Muscle layer of colon (tissue), 2 donors: ENCODE measurements at regions not wholly inside any gene's neighbourhood (a gene's known extent, or its start where the extent isn't known, plus 50 kb on each side); places are given as distances from the start of the nearest gene placed in this dataset.
A peak's percentile ranks its signal among the peaks of the same experiment; 100 is the strongest.

Experiments used
- H3K27ac ChIP-seq: one replicate; pipeline ENCODE4 v1.7.0; 2013; ENCODE audit warnings: low read depth, mild to moderate bottlenecking, low read length, moderate library complexity
- H3K27me3 ChIP-seq, 2 donors: one replicate each; pipeline ENCODE4 v1.7.0; 2013; ENCODE audit warnings: low read length in 2 of 2, mild to moderate bottlenecking in 2 of 2; ENCODE audit not compliant: insufficient read depth in 2 of 2, control insufficient read depth in 1 of 2
- H3K36me3 ChIP-seq: one replicate; pipeline ENCODE4 v1.7.0; 2013; ENCODE audit warnings: mild to moderate bottlenecking, low read length; ENCODE audit not compliant: insufficient read depth
- H3K4me1 ChIP-seq: one replicate; pipeline ENCODE4 v1.7.0; 2013; ENCODE audit warnings: mild to moderate bottlenecking, low read length; ENCODE audit not compliant: insufficient read depth
- H3K4me3 ChIP-seq, 2 donors: one replicate each; pipeline ENCODE4 v1.7.0; 2013; ENCODE audit warnings: low read length in 2 of 2, low read depth in 1 of 2, mild to moderate bottlenecking in 1 of 2, moderate library complexity in 1 of 2
- H3K9ac ChIP-seq: one replicate; pipeline ENCODE4 v1.7.0; 2013; ENCODE audit warnings: low read length
- H3K9me3 ChIP-seq: one replicate; pipeline ENCODE4 v1.7.0; 2013; ENCODE audit warnings: mild to moderate bottlenecking, low read length
- donor health status: abdominal sarcoma.
- donor health status: Adenocarcinoma of cecum.

DNA sequence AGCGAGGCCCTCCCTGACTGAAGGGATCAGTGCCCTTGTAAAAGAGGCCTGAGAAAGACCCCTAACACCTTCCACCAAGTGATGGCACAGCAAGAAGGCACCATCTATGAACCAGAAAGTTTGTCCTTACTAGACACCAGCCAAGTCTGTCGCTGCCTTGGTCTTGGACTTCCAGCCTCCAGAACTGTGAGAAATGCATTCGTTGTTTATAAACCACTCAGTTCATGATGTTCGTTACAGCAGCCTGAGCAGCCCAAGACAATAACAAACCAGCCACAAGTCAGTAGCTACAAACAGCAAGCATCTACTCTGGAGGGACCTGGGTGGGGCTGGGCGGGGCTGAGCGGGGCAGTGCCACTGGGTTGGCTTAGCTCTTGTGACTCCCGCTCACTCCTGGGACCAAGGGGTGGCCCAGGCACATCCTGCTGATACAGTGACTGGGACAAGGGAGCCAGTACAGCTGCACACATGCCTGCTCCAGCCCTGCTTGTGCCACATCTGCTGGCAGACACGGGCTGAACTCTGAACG is 234.9 kb downstream of the IRF8 start:
- no peak overlapping the region for H3K4me3 ChIP-seq

DNA sequence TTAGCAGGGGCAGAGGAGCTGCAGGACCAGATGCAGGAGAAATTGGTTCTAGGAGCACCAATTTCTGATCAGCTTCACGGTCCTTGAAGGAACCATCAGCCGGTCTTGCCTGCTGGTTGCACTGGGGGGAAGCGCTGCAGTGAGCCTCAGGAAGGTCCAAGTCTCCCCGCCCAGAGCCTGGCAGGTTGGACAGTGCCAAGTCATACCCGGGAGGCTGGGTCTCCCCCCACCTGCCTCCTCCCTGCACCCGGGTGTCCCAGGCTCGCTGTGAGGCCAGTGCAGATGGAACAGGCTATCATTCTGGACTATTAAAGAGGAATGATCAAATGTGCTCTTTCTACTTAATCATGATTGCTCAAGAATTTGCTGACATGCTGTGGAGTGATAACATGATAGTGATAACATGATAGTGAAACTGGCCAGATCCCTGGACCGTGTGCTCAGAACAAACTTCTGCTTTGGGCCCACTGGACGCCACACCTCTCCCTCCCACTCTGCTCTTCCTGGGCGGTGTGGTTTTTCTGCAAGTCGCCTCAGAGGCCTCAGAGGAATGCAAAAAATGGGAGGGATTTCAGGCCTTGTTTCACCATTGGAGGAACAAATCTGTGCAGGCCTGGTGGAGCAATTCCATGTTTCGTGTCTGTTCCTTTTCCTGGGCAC is 236.0 kb downstream of the IRF8 start:
- Histone ChIP-seq H3K9me3 (no peaks in the 10 kb centered on the region), H3K4me1 (no peaks in the 10 kb centered on the region), H3K9ac (no peak overlapping the region), H3K36me3 (no peaks in the 10 kb centered on the region), H3K4me3 (no peak overlapping the region), H3K27ac (no peak overlapping the region), H3K27me3 (no peaks in the 10 kb centered on the region)

More for the DNA sequence above, 234.9 kb downstream of the IRF8 start:
- no peaks in the 10 kb centered on the region for H3K9me3 ChIP-seq
- no peak overlapping the region for H3K27ac ChIP-seq
- H3K27me3 ChIP-seq = no peaks in the 10 kb centered on the region
- no peaks in the 10 kb centered on the region for H3K4me1 ChIP-seq
- no peak overlapping the region for H3K9ac ChIP-seq
- no peaks in the 10 kb centered on the region for H3K36me3 ChIP-seq

DNA sequence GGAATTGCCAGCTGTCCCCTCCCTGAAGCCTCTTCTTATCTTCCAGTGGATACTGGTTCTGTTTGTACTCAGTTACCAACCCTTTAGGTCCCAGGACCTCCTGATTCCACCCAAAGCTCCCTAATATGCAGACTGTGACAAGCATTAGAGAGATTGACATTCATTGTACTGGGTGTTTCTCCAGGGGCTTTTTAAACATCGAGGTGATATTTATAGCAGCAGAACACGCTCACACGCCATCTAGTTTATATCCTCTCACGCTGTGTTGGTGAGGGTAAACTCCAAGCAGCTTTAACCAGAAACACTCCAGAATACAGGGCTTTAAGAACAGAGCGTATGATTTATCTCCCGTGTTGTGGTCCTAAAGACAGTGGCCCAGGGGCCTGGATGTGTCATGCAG is 238.4 kb downstream of the IRF8 start:
- Histone ChIP-seq H3K9ac (no peak overlapping the region), H3K27ac (no peak overlapping the region)

DNA sequence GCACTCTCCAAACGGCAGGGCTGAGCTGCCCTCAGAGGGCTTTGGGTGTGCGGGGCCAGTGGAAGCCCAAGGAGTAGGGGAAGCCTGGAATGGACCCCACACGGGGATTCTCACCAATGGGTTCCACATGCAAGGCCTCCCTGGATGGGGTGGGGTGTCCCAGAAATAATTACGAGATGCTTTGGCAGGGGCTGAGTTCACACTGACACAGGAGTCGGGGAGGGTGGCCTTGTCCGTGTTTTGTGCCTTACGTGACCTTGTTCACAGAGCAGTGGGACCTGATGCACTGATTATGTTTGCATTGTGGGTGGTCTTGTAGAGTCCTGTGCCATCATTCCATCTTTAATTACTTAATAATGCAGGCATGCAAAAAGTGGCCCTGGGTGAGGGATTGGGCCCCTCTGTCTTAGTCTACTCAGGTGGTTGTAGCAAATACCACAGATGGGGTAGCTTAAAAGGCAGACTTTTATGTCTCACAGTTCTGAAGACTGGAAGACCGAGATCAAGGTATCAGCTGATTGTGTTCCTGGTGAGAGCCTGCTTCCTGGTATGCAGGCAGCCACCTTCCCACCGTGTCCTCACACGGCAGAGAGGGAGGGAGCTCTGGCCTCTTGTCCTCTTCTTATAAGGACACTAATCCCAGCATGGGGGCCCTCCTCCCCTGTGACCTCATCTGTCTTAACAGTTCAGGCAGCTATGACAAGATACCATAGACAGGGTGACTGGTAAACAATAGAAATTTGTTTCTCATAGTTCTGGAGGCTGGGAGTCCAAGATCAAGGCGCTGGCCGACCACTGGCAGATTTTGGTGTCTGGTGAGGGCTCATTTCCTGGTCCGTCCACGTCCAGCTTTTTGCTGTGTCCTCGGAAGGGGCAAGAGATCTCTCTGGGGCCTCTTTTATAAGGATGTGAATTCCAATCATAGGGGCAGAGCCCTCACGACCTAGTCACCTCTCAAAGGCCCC is 239.4 kb downstream of the IRF8 start:
- H3K36me3 ChIP-seq = no peaks in the 10 kb centered on the region
- H3K9me3 ChIP-seq = no peaks in the 10 kb centered on the region
- no peak overlapping the region for H3K4me3 ChIP-seq
- H3K4me1 ChIP-seq = no peaks in the 10 kb centered on the region
- H3K9ac ChIP-seq = no peak overlapping the region
- no peak overlapping the region for H3K27ac ChIP-seq
- H3K27me3 ChIP-seq = no peaks in the 10 kb centered on the region

More for the DNA sequence above, 238.4 kb downstream of the IRF8 start:
- Histone ChIP-seq H3K36me3 (no peaks in the 10 kb centered on the region), H3K4me1 (no peaks in the 10 kb centered on the region), H3K4me3 (no peak overlapping the region), H3K9me3 (no peaks in the 10 kb centered on the region), H3K27me3 (no peaks in the 10 kb centered on the region)

DNA sequence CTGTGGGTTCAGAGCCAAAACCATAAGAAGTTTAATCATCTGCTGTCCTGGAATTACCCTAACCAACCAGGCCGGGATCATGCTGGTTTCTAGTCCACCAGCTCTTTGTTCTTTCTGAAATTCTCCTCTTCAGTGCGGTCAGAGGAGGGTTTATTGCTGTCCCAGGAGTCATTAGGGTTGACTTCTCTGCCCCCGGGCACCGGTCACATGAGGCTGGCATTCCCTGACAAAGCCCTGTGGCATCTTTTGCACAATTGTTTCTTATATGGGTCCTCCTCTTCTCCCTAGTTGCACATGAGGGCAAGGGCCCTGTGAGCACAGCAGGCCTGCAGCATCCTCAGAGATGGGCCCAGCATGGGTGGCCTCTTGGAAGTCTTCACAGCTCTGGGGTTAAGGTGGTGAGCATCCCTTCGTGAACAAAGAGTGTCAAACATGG is 243.9 kb downstream of the IRF8 start:
- no peak overlapping the region for H3K9ac ChIP-seq
- H3K27ac ChIP-seq = no peak overlapping the region
- H3K36me3 ChIP-seq = no peaks in the 10 kb centered on the region
- no peak overlapping the region for H3K4me3 ChIP-seq
- H3K4me1 ChIP-seq = no peaks in the 10 kb centered on the region
- no peaks in the 10 kb centered on the region for H3K27me3 ChIP-seq
- no peaks in the 10 kb centered on the region for H3K9me3 ChIP-seq

DNA sequence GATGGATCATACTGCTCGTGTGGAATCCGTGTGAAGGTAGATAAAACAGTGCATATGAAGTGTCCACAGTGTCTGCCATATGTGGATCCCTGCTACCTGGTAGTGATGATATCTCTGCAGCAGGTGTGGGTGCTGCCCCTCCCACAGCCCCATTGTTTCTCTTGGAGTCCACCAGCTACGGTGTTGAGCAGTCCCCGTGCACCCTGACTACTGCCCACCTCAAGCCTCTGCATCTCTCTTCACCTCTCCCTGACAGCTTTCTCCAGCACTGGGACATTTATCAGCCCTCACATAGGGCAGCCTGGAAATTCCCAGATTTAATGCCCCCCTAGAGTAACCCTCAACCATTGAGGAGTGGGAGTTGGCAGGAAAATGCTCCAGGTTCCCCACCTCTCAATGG is 244.7 kb downstream of the IRF8 start:
- H3K9me3 ChIP-seq = no peaks in the 10 kb centered on the region
- H3K36me3 ChIP-seq = no peaks in the 10 kb centered on the region
- no peak overlapping the region for H3K9ac ChIP-seq
- H3K27ac ChIP-seq = no peak overlapping the region
- no peak overlapping the region for H3K4me3 ChIP-seq
- no peaks in the 10 kb centered on the region for H3K27me3 ChIP-seq
- H3K4me1 ChIP-seq = no peaks in the 10 kb centered on the region

DNA sequence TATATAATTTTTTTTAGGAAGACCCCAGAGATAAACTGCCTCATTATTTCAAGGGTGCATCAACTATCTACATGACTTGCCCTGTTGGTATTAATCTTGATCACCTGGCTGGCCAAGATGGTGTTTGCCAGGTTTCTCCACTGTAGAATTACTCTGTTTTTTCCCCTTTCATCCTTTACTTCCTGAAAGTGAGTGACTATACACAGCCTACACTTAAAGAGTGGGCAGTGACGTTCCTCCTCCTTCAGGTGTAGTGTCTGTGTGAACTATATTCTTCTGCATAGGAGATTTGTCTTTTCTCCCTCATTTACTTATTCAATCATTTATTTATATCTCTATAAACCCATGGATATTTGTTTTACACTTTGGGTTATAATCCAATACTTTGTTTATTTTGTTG is 246.7 kb downstream of the IRF8 start:
- Histone ChIP-seq H3K4me3 (no peak overlapping the region), H3K4me1 (peaks cover 7% of the 10 kb centered on the region), H3K36me3 (no peaks in the 10 kb centered on the region), H3K27me3 (no peaks in the 10 kb centered on the region), H3K9ac (no peak overlapping the region), H3K9me3 (no peaks in the 10 kb centered on the region), H3K27ac (no peak overlapping the region)

DNA sequence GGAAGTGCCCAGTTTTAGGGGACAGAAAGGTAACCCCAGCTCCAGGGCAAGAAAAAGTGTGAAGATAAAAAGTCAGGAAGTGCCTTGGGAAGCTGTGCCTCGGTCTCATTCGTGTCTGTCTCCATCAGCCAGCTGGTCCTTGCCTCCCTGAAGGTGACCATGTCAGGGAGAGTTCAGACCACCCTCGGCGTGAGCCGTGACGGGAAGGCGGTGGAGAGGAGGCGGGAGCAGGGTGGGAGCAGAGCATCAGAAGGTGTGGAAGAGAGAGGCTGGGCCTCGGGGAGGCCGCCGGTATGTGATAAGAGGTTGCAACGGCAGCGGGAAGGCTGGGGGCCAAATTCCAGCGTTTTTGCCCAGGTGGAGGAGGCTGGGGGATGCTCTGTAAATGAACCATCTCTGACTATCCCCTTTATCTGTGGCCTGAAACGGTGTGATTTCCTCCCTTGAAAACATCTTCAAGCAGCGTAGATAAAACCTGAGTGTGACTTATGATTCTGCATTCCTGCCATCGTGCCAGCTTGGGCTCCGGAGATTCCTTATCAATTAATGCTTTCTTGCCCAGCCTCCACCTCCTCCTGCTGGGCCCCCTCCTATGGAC is 251.8 kb downstream of the IRF8 start:
- Histone ChIP-seq H3K4me1 (peaks cover 53% of the 10 kb centered on the region), H3K36me3 (no peaks in the 10 kb centered on the region), H3K27me3 (no peaks in the 10 kb centered on the region), H3K27ac (peak overlapping the region; percentile 89), H3K4me3 (peak overlapping the region in 1 of 2 donors; percentile 29), H3K9ac (peak overlapping the region; percentile 9), H3K9me3 (no peaks in the 10 kb centered on the region)

DNA sequence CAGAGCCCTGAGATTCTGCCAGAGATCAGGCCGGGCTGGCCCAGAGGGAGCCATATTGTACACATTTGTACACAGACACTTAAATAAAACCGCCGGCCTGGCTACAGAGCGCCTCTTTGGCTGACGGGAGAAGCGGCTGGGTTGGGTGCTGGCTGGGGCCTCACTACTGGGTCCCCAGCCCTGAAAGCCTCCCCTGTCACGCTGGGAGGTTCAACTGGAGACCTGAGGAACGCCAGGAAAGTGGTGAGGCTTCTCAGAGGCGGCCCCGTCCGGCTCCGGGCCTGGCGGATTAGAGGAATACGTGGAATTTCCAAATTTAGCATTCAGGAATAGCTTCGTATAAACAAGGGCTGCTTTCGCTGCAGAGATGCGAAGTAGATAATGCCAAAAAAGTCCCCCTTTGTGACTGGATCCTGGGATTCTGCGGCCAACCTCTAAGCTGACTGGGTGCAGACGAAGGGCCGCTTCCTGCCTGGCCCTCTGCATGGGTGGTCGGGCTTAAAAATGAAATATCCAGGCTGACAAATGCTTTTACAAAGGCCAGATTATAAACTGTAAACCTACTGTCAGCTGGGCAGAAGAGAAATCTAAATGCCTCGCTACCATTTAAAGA is 252.4 kb downstream of the IRF8 start:
- Histone ChIP-seq H3K27ac (peak overlapping the region; percentile 89), H3K4me3 (peak overlapping the region in 1 of 2 donors; percentile 29), H3K4me1 (peaks cover 58% of the 10 kb centered on the region), H3K36me3 (no peaks in the 10 kb centered on the region), H3K27me3 (no peaks in the 10 kb centered on the region), H3K9me3 (no peaks in the 10 kb centered on the region), H3K9ac (peak overlapping the region; percentile 9)

DNA sequence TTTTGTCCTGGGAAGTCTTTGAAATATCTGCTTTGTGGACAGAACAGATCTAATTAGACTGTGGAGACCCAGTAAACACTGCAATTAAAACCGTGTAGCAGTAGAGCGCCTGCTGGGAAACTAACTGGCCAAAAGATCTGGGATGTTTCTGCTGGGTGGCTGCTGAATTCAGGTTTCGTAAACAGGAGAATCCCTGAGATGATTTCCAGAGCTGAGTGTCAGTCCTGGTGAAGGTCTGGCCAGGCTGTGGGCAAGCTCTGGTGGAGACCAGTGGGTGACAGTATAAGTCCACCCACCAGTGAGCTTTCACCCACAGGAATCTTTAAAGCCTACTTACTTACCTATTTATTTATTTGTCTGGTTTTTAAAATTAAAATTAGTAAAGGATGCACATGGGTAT is 257.2 kb downstream of the IRF8 start:
- Histone ChIP-seq H3K27ac (peak overlapping the region; percentile 45), H3K36me3 (no peaks in the 10 kb centered on the region), H3K9me3 (no peaks in the 10 kb centered on the region), H3K4me3 (no peak overlapping the region), H3K9ac (no peak overlapping the region), H3K4me1 (peaks cover 62% of the 10 kb centered on the region), H3K27me3 (no peaks in the 10 kb centered on the region)
